ENCODE measurements at regions not wholly inside any gene's neighbourhood (a gene's known extent, or its start where the extent isn't known, plus 50 kb on each side); places are given as distances from the start of the nearest gene placed in this dataset.

DNA sequence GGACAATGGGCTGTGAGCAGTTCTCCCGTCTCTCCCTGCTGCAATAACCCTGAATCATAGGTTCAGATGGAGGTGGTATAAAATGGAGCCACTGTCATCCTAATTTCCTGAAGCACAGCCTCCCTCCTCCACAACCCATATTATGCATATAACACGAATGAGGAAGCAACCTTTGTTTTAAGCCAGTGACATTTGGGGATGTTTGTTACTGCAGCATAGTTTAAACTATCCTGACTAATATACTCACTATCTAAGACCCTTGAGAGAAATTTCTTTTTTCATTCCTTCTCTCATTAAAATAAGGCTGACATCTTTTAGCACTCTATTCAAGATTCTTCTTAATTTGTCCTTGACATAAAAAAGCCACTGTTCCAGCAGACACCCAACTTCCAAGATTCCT is 413.4 kb downstream of the SOX9 start:
- DNase-seq, result no peak

- no peak for DNase-seq
Observed at GRCh38 chr17:72534776-72535175, 414.0 kb downstream of the SOX9 start.

- no peak for DNase-seq
Observed at GRCh38 chr17:72535346-72535745, 414.5 kb downstream of the SOX9 start.

DNA sequence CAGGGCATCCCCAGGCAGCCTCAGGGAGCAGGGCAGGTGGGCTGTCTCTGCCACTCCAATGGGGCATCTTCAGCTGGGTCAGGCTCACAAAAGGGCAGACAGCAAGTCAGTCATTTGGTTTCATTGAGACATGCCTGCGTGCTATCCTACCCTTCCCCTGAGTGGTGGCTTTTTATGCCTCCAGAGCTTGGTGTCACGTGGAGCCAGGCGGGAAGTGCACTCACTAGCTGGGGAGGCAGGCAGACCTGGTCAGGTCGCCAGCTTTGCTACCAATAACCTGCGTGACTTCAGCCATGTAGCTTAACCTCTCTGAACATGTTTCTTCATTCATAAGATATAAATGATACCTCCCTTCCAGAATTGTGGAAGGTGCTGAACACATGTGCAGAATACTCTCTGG is 415.0 kb downstream of the SOX9 start:
- no peak for DNase-seq

DNA sequence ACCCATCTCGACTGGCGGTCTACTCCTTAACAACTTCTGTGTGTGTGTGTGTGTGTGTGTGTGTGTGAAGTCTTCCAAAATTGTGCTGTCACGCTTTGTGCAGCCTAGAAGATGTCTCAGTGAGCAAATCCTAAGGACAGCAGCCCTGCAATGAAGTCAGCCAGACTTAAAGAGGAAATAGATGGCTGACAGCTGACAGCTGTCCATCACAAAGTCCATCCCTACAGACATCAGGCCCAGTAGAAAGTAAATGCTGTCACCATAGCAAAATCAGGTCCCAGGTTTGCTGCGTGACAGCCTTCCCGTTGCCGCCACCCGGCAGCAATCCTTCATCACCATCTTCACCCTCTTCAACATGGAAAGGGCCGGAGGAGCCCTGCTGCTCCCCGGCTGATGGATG is 416.0 kb downstream of the SOX9 start:
- no peak for DNase-seq

DNA sequence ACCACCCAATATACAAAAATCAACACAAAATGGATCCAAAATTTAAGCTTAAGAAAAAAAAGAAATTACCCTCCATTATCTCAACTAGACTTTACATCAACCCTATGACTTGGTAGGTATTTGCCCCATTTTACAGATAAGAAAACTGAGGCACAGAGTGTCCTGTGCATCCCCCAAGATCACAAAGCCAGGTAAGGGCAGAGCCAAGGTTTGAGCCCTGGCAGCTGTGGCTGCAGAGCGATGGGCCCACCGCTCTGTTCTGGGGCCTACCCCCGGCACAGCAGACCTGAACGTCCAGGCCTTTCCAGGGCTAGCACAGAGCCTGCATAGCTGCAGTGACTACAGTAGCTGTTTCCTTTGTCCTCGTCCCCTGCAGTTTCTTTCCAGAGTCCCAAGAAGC is 417.6 kb downstream of the SOX9 start:
- no peak for DNase-seq

- DNase-seq, result no peak
Observed at GRCh38 chr17:72538901-72539352, 418.1 kb downstream of the SOX9 start.

DNA sequence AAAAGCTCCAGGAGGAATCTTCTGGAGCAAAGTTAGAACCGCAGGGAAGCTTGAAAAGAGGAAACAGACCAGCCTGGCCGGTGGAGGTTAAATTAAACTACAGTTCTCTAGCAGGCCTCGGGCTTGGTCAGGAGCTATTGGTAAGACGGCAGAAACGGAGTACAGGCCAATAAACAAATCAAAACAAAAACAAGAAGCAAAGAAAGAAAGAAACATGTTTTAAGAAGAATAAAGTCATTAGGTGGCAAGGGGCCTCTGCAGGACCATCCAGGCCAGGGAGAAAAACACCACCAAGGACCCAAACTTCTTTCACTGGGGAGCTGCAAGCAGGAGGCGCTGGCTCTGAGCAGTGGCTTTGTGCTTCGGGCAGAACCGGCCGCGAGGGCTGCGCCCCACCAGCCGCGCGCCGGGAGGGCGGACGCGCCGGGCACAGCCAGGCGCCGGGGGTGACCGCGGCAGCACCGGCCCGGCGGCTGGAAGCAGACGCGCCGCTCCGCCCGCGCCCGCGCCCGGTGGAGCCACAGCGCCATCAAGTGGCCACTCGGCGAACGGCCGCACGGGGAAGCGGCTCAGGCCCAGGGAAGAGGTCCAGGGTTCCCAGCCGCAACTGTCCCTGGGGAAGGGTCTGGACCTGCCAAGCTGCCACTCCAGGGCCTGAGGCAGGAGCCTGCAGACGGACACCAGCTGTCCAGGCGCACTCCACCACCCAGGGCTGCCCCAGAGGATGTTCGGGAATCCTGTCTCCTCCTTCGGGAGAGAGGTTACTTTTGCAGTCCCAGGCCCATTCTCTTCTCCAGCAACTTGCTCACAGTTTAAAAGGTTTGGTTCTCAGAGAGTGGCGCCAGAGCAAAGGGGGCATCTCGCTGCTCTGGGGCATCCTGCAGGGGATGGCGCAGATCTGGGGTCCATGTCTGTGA is 419.4 kb downstream of the SOX9 start:
- DNase-seq, result peak; percentile 62

DNA sequence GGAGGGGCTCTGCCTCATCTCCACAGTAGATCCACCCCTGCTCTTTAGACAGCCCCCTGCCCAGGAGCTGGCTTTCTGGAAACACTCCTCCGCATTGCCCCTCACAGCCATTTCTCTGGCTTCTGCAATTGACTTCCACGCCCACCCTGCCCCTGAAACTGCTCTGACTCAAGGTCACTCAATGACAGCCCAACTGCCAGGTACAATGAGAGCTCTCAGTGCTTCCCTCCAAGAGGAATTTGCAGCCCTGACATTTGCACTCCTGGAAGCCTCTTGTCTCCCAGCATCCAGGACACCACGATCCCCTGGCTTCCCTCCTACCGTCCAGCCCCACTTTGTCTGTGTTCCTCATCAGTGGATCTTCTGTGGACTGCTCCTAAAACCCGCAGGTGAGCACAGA is 421.5 kb downstream of the SOX9 start:
- DNase-seq, result no peak

DNA sequence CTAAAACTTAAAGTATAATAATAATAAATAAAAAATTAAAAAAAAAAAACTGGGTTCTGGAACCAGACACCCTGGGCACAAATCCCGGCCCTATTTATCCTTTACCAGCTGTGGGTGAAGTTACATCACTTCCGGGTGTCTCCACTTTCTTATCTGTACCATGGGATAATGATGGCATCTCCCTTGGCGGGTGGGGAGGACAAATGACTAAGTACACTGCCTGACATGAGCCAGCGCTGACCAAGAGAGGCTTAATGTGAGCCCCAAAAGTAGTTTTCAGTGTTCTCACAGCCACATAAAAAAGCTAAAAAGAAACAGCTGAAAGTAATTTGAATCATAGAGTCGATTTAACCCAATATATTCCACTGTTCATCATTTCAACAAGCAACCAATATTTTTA is 424.9 kb downstream of the SOX9 start:
- no peak for DNase-seq

DNA sequence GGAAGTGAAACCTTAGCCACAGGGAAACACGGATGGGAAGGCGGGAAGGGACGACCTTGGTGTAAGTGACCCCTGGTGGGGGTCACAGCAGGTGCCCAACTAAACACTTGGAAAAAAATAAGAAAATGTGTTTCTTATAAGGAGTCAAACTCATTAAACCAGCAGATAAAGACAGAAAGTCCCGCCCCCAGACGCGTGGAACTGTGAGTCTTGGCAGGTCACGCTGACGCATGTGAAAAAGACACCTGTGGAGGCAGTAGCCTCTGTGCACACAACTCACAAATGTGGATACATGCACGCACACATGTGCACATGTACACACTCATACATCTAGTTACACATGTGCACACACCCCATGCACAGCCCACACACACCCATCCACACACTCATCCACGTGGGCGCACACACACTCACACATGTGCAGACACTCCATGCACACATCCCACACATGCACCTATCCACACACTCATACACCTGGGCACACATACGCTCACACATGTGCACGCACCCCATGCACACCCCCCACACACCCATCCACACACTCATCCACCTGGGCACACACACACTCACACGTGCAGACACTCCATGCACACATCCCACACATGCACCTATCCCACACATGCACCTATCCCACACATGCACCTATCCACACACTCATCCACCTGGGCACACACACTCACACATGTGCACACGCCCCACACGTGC is 432.4 kb downstream of the SOX9 start:
- DNase-seq, result no peak

DNA sequence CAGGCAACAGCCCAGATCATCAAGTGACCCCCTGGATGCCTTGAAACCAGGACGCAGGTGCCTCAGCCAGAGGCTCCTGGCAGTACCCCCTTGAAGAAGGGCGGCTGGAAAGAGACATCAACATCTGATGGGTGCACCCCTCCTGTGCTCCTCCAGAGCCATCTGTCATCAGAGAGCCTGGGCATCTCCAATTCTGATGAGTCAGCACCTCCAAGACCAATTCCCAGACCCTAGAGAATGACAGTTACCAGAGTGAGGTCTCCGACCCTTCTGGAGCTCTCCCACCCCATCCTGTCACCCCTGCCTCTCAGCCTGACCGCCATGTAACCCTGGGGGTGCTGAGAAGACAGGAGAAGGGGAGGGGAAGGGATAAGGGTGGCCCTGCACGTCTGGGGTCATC is 433.7 kb downstream of the SOX9 start:
- DNase-seq, result no peak

DNA sequence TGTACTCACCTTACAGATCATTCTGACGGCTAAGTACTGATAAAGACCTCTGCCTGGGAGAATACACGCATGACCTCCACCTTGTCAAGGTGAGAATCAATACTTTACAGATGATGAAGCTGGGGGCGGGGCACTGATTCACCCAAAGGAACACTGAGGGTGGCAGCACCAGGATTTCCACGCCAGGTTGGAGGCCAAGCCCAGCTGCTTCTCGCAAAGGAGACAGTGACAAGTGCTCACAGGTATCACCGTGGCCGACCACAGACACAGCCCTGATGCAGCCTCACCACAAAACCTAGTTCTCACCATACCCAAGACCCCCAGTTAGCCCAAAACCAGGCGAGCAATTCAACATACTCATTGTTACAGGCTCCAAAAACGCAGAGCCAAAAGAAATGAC is 434.2 kb downstream of the SOX9 start:
- DNase-seq, result no peak

DNA sequence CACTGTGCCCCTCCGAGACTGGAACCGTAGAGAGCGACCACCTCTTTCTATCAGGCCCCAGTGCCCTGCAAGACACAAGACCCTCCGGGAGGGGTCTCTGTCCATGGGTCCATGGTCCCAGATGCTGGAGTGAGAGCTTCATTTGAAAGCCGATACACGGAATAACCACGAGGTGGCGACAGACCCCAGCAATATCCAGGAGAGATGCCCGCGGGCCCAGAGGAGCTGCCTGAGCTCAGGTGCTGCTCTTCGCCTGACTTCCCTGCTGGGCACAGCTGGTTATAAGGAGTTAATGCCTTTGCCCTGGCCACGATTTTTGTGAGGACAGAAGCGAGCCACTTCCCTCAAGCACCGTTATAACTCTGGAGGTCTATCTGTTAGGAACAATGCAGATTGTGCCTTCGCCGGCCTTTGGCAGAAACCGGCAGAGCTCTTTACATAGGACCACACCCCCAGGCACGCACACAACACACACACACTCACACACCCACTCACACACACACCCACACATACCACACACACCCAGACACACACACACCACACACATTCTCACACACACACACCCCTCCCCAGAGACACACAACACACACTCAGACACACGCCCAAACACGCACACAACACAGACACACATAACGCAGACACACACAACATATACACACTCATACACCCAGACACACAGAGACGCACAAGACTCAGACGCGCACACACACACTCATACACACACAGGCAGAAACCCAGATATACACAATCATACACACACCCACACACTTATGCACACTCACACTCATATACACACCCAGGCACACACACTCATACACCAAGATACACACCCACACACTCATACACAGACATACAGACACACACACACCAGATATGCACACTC is 436.4 kb downstream of the SOX9 start:
- DNase-seq, result peak; percentile 87

DNA sequence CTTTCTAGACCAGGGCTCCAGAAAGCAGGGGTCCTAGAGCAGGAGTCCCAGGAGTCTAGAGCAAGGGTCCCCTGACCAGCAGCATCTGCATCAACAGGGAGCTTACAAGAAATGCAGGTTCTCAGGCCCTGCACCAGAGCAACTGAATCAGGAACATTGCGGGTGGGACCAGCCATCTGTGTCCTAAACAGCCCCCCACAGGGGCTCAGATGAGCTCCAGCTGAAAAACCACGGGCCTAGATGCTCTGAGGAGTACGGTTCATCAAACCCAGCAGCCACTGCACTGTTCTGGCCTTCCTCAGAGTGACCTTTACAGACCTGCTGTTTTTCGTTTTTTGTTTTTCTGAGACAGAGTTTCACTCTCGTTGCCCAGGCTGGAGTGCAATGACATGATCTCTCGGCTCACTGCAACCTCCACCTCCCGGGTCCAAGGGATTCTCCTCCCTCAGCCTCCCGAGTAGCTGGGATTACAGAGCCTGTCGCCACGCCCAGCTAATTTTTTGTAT is 438.2 kb downstream of the SOX9 start:
- no peak for DNase-seq

DNA sequence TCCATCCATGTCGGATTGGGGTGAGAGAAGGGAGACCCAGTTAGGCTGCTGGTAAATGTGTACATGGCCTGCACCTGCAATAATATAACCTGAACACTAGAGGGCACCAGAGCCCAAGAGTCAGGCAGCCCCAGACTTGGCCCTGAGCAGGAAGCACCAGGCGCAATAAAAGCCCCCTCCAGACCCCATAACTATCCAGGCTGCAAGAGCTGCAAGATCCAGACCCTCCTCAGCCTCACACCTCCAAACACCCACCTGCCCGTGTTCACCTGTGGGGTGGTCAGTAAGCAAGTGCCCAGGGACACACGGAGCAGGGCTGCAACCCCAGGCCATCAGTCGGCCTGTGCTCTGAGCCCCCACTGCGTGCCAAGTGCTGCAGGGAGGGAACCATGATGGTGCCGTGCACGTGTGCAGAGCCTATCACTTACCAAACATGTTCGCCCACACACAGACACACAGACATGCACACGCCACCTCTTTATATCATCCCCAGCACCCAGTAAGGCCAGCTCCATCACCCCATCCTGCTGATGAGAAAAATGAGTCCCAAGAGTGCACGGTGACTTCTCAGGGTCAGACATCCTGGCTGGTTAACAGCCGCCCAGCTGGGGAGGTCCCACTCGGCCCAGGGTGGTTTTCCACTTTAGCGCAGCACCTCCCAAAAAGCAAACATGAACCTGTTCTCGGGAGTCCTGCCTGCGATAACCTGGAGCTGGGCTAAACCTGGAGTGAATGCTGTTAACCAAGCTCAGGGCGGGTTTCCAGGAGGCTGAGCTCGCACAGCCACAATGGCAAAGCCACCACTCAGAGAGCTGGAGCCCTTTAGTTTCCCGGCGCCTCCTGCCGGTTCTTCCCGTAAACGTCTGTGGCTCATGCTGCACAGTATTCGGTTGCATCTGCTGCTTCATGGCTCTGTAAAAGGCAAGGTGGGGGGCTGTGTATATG is 439.8 kb downstream of the SOX9 start:
- DNase-seq, result peak; percentile 74

DNA sequence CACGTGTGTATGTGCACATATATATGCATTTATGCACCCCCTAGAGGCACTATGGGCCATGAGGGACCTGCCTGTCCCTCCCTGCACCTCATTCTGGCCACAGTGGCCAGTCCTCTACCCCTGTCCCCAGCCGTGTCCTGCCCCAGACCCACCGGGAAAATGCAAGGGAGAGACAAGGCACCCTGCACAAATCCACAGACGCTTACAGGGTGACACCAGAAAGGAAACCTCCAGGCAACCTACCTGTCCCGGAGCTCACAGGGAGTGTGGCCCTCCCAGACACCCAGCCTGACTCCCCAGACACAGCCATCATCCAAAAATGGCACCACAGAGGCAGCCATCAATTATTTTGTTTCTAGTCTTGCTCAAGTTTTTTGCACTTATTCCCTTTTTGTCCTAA is 440.4 kb downstream of the SOX9 start:
- no peak for DNase-seq

DNA sequence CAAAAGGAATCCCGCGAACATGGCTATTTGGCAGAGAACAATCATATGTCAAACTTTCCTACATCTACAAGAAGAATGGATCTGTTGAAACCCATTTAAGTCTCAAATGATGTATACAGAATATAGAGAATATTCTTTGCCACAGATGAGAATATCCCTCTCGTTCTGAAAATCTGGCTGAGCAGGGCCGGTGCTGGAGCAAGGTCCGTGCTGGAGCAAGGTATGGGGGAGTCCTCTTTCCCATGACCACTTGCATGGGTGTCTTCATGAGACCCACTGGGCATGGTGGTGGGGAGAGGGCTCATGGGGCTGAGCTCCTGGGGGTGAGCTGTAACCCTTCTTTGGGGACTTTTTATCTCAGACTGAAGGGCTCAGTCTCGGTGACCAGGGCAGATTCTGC is 440.9 kb downstream of the SOX9 start:
- DNase-seq, result no peak

GRCh38 chr17:72562615-72563188 is 441.9 kb downstream of the SOX9 start:
- no peak for DNase-seq

DNA sequence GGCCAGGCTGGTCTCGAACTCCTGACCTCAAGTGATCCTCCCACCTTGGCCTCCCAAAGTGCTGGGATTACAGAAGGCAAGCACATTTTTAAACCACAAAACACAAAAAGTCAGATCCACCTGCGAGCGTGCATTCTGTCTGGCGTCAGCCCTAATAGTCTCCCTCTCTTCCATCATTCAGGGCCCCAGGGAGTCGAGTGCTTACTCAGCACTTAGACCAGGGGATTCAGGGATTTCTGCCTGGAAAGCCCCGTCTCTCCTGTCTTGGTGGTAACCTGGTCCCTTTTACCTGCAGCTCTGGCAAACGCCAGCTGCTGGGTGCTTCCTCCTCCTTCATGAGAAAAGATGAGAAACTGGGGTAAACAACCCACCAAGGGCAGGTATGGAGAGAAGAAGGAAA is 443.1 kb downstream of the SOX9 start:
- no peak for DNase-seq

DNA sequence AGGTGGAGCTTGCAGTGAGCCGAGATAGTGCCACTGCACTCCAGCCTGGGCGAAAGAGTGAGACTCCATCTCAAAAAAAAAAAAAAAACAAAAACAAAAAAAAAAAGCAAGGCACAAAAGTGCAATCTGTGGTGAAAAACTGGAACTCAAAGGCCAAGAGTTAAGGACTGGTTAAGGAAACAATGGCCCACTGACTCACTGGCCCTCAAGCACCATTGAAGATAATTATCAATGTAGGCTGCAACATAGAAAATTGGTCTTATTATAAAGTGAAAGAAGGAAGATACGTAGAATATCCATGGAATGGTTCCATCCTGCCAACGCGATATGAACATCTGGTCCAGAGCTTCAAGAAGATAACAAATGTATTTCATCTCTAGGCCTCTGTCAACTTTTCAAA is 444.2 kb downstream of the SOX9 start:
- no peak for DNase-seq

DNA sequence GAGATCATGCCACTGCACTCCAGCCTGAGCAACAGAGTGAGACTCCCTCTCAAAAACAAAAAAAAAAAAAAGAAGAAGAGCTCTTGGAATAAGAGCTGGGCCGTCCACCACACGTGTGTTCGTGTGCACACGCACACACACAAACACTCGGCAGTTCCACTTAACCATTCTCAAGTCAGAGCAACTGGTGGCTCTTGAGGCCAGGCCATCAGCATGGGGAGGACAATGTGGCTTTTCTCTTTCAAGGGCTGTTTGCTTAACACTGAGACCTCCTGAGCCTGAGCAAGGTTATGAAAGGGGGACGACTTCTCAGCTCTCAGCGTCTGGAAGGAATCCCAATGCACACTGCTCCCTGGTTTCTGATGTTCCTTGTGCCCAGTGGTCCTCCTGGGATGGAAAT is 444.9 kb downstream of the SOX9 start:
- DNase-seq, result no peak

Measured in hematopoietic multipotent progenitor cell treated with erythropoietin and hydrocortisone succinate and interleukin-3 and kit ligand, for 6 days (in vitro differentiated cells).